ENCODE measurements at regions not wholly inside any gene's neighbourhood (a gene's known extent, or its start where the extent isn't known, plus 50 kb on each side); places are given as distances from the start of the nearest gene placed in this dataset.
"Not testable (repeated sequence)": the region's sequence is repeated elsewhere in the genome, so short reads cannot be mapped to it uniquely, and the experiment has no call there.

DNA sequence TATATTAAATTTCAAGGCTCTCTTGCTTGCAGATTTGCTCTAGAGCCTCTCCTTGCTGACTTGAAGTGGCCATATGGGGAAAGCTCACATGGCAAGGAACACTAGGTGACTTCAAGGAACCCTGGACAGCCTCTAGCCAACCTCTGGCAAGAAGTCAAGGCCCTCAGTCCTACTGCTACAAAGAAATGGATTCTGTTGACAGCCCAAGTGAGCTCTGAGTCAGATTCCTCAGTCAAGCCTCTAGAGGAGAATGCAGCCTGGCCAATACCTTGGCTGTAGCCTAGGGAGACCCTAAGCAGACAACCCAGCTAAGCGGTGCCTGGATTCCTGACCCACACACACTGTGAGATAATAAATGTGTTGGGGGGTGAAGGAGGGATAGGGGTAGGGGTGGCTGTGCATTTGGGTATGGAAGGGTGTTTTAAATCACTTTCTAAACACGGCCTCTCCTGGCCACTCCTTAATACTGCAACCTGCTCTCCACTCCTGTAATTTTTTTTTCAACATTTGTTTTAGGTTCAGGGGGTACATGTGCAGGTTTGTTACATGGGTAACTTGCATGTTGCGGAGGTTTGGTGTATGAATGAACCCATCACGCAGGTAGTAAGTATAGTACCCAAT lies 125.3 kb upstream of the NBPF26 start:
- H3K27me3 ChIP-seq (ENCODE audit: control insufficient read depth, insufficient read depth, low read length); H3K27ac ChIP-seq (ENCODE audit: low read length); H3K36me3 ChIP-seq (ENCODE audit: control insufficient read depth, insufficient read depth, low read length); H3K27me3 Mint-ChIP-seq (ENCODE audit: low read depth in 2 of 2); H3K27ac Mint-ChIP-seq; H3K4me1 Mint-ChIP-seq; DNase-seq; intact Hi-C loops (cut with micrococcal nuclease); H3K9me3 ChIP-seq (ENCODE audit: control insufficient read depth, insufficient read depth, low read length); H3K4me3 ChIP-seq (ENCODE audit: low read length); H3K4me3 Mint-ChIP-seq; H3K9me3 Mint-ChIP-seq; H3K36me3 Mint-ChIP-seq; ATAC-seq; H3K4me1 ChIP-seq (ENCODE audit: control insufficient read depth, insufficient read depth, low read length): not testable (repeated sequence)
- WGBS (ENCODE audit: insufficient coverage), result no CpG with 5 or more reads among the region's 4 CpGs

DNA sequence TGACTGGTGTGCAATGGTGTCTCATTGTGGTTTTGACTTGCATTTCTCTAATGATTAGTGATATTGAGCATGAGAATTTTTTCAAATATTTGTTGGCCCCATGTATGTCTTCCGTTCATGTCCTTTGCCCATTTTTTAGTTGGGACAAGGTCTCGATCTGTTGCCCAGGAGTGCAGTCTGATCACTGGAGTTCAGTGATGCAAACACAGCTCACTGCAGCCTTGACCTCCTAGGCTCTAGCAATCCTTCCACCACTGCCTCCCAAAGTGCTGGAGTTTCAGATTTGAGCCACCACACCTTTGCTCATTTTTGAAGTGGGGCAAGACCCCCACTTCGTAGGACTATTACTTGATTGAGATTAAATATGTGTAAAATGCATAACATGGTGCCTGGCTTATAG lies 124.2 kb upstream of the NBPF26 start:
- H3K27ac Mint-ChIP-seq; H3K36me3 Mint-ChIP-seq; intact Hi-C loops (cut with micrococcal nuclease); H3K27ac ChIP-seq (ENCODE audit: low read length); H3K9me3 Mint-ChIP-seq; H3K4me1 Mint-ChIP-seq; H3K9me3 ChIP-seq (ENCODE audit: control insufficient read depth, insufficient read depth, low read length); H3K4me3 Mint-ChIP-seq; ATAC-seq; H3K27me3 Mint-ChIP-seq (ENCODE audit: low read depth in 2 of 2); H3K4me3 ChIP-seq (ENCODE audit: low read length); H3K27me3 ChIP-seq (ENCODE audit: control insufficient read depth, insufficient read depth, low read length); DNase-seq; H3K4me1 ChIP-seq (ENCODE audit: control insufficient read depth, insufficient read depth, low read length); H3K36me3 ChIP-seq (ENCODE audit: control insufficient read depth, insufficient read depth, low read length): not testable (repeated sequence)
- WGBS (ENCODE audit: insufficient coverage), result no CpG with 5 or more reads among the region's 3 CpGs

DNA sequence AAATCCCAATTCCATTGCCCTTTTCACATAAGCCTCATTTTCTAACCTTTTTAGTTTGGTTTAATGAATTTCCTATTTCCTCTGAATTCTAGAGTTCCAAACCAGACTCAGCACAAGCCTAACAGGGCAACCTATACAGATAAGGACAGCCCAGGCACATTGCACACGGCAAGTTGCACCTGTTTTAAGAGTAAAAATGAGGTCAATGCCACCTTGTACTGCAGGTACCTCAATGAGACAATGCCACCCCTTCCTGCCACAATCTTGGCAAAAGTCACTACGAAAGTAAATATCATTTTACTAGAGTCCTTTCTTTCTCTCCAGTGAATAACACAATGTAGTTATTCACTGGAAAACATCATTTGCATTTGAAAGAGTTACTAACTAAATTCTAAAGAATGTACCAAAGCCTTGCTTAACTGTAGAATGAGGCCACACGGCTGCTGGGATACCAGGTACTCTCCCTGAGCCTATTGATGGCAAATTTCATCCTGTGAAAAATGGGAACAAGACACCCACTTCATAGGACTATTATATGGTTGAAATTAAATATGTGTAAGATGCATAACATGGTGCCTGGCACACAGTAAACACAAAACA lies 123.2 kb upstream of the NBPF26 start:
- intact Hi-C loops (cut with micrococcal nuclease); H3K27ac Mint-ChIP-seq; H3K4me3 Mint-ChIP-seq; H3K36me3 ChIP-seq (ENCODE audit: control insufficient read depth, insufficient read depth, low read length); DNase-seq; H3K4me3 ChIP-seq (ENCODE audit: low read length); H3K4me1 Mint-ChIP-seq; H3K27ac ChIP-seq (ENCODE audit: low read length); H3K9me3 ChIP-seq (ENCODE audit: control insufficient read depth, insufficient read depth, low read length); H3K27me3 ChIP-seq (ENCODE audit: control insufficient read depth, insufficient read depth, low read length); H3K4me1 ChIP-seq (ENCODE audit: control insufficient read depth, insufficient read depth, low read length); H3K36me3 Mint-ChIP-seq; ATAC-seq; H3K9me3 Mint-ChIP-seq; H3K27me3 Mint-ChIP-seq (ENCODE audit: low read depth in 2 of 2): not testable (repeated sequence)
- WGBS (ENCODE audit: insufficient coverage), result no CpG with 5 or more reads among the region's 3 CpGs

DNA sequence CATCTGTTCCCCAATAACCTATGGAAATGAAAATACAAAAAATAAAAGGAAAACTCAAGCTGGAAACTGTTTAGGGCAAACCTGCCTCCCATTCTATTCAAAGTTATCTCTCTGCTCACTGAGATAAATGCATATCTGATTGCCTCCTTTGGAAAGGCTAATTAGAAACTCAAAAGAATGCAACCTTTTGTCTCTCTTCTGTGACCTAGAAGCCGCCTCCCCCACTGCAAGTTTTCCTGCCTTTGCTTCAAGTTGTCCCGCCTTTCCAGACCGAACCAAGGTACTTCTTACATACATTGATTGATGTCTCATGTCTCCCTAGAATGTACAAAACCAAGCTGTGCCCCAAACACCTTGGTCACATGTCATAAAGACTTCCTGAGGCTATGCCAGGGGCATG lies 115.9 kb upstream of the NBPF26 start:
- H3K36me3 ChIP-seq (ENCODE audit: control insufficient read depth, insufficient read depth, low read length); H3K27me3 ChIP-seq (ENCODE audit: control insufficient read depth, insufficient read depth, low read length); H3K9me3 Mint-ChIP-seq; H3K27me3 Mint-ChIP-seq (ENCODE audit: low read depth in 2 of 2); intact Hi-C loops (cut with micrococcal nuclease); DNase-seq; H3K27ac ChIP-seq (ENCODE audit: low read length); H3K27ac Mint-ChIP-seq; ATAC-seq; H3K4me3 Mint-ChIP-seq; H3K4me3 ChIP-seq (ENCODE audit: low read length); H3K36me3 Mint-ChIP-seq; H3K4me1 Mint-ChIP-seq; H3K9me3 ChIP-seq (ENCODE audit: control insufficient read depth, insufficient read depth, low read length); H3K4me1 ChIP-seq (ENCODE audit: control insufficient read depth, insufficient read depth, low read length): not testable (repeated sequence)
- WGBS (ENCODE audit: insufficient coverage), result no CpG with 5 or more reads among the region's 3 CpGs

DNA sequence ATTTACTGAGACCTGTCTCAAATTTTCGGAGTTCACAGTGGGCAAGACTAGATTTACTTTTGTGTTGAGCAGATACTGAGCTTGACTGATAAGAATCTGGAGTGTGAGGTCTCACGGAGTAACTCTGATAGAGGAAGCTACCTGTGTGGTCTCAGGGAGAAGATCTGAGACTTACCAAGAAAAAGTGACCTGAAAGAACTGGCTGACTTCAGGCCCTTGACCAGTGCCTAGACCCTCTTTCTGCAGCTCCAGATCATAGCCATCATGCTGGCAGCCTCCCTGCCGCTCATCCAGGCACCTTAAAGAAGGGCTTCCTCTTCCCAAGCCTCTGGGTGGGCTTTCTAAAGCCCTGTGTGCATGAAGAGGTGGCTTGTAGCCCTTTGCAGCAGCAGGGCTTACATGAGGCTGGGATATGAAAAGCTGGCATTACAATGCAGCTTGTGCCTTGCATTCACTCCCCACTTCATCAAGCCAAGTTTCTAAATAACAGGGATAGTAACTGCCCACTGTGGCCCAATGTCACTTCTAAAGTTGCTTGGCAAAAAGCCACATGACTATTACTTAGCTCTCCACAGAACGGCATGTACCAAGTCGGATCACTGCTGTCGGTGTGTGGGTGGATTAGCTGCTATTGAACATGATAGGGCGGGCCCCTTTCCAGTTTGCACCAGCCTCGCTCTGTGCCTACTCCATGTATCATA lies 115.3 kb upstream of the NBPF26 start:
- DNase-seq; H3K9me3 ChIP-seq (ENCODE audit: control insufficient read depth, insufficient read depth, low read length); H3K4me1 ChIP-seq (ENCODE audit: control insufficient read depth, insufficient read depth, low read length); H3K4me3 ChIP-seq (ENCODE audit: low read length); H3K4me3 Mint-ChIP-seq; H3K27ac ChIP-seq (ENCODE audit: low read length); H3K27me3 Mint-ChIP-seq (ENCODE audit: low read depth in 2 of 2); H3K9me3 Mint-ChIP-seq; H3K36me3 Mint-ChIP-seq; H3K27me3 ChIP-seq (ENCODE audit: control insufficient read depth, insufficient read depth, low read length); intact Hi-C loops (cut with micrococcal nuclease); H3K27ac Mint-ChIP-seq; ATAC-seq; H3K36me3 ChIP-seq (ENCODE audit: control insufficient read depth, insufficient read depth, low read length); H3K4me1 Mint-ChIP-seq: not testable (repeated sequence)
- no CpG with 5 or more reads among the region's 8 CpGs for WGBS (ENCODE audit: insufficient coverage)

DNA sequence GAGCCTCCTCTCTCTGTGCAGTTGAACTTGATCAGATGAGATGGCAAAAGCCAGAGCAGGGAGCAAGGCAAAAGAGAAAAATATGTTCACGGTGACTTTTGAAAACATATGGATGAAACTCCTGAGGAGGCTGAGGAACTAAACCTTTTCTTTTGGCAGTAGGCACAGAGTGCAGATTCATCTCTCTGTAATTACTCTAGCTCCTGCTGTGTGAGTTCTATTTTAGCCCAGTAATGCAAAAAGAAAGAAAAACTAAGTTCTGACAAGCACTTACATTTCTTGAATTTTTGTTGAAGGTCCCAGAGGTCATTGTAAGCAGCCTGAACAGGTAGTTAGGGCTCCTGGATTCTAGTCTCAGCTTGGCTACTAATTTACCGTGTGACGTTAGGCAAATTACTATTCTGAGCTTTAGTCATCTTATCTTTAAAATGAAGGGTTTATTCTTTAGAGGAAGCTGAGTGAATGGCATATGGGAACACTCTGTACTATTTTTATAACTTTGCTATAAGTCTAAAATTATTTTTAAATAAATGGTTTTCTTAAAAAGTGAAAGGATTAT lies 114.7 kb upstream of the NBPF26 start:
- ATAC-seq; H3K36me3 Mint-ChIP-seq; H3K27me3 Mint-ChIP-seq (ENCODE audit: low read depth in 2 of 2); H3K36me3 ChIP-seq (ENCODE audit: control insufficient read depth, insufficient read depth, low read length); H3K9me3 ChIP-seq (ENCODE audit: control insufficient read depth, insufficient read depth, low read length); H3K4me3 Mint-ChIP-seq; H3K27ac ChIP-seq (ENCODE audit: low read length); H3K9me3 Mint-ChIP-seq; H3K27ac Mint-ChIP-seq; intact Hi-C loops (cut with micrococcal nuclease); H3K4me1 Mint-ChIP-seq; H3K27me3 ChIP-seq (ENCODE audit: control insufficient read depth, insufficient read depth, low read length); H3K4me1 ChIP-seq (ENCODE audit: control insufficient read depth, insufficient read depth, low read length); H3K4me3 ChIP-seq (ENCODE audit: low read length); DNase-seq: not testable (repeated sequence)
- WGBS (ENCODE audit: insufficient coverage), result no CpG with 5 or more reads among the region's 3 CpGs

DNA sequence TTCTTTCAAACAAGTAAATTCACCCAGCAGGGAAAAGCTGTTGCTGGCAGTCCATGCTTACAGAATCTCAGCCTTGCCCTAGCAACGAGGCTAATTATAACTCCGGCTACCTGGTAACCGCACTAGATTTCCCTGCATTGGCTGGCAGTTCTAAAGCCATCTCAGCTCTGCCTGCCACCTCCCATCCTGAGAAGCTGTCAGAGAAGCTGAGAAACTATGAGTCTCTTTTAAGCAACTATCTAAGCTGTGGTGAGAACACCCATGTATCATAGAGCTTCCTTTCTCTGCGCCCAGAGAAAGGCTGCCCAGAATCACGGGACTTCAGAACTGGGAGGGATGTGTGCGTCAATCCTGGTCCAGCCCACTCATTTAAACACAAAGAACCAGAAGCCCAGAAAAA lies 113.9 kb upstream of the NBPF26 start:
- H3K36me3 ChIP-seq (ENCODE audit: control insufficient read depth, insufficient read depth, low read length); H3K27me3 Mint-ChIP-seq (ENCODE audit: low read depth in 2 of 2); H3K27me3 ChIP-seq (ENCODE audit: control insufficient read depth, insufficient read depth, low read length); H3K4me3 ChIP-seq (ENCODE audit: low read length); intact Hi-C loops (cut with micrococcal nuclease); H3K36me3 Mint-ChIP-seq; H3K4me3 Mint-ChIP-seq; H3K27ac Mint-ChIP-seq; H3K9me3 ChIP-seq (ENCODE audit: control insufficient read depth, insufficient read depth, low read length); H3K9me3 Mint-ChIP-seq; H3K4me1 ChIP-seq (ENCODE audit: control insufficient read depth, insufficient read depth, low read length); H3K27ac ChIP-seq (ENCODE audit: low read length); DNase-seq; H3K4me1 Mint-ChIP-seq: not testable (repeated sequence)
- WGBS (ENCODE audit: insufficient coverage), result no CpG with 5 or more reads among the region's 6 CpGs
- ATAC-seq, result peak in 2 of 3 donors; percentile 30 to 38

All from natural killer cell (primary cell).